ENCODE measurements at regions not wholly inside any gene's neighbourhood (a gene's known extent, or its start where the extent isn't known, plus 50 kb on each side); places are given as distances from the start of the nearest gene placed in this dataset.

GRCh38 chr9:78507037-78507436, 210.1 kb downstream of the PSAT1 start:
- DNase-seq (ENCODE audit: low spot score), result no peak
- no peak for TF ChIP-seq EZH2 (IDR thresholded peaks at IDR 0.05; ENCODE audit: borderline replicate concordance, low read depth, low read length, poor library complexity, severe bottlenecking)
- TF ChIP-seq, protein P1, sequence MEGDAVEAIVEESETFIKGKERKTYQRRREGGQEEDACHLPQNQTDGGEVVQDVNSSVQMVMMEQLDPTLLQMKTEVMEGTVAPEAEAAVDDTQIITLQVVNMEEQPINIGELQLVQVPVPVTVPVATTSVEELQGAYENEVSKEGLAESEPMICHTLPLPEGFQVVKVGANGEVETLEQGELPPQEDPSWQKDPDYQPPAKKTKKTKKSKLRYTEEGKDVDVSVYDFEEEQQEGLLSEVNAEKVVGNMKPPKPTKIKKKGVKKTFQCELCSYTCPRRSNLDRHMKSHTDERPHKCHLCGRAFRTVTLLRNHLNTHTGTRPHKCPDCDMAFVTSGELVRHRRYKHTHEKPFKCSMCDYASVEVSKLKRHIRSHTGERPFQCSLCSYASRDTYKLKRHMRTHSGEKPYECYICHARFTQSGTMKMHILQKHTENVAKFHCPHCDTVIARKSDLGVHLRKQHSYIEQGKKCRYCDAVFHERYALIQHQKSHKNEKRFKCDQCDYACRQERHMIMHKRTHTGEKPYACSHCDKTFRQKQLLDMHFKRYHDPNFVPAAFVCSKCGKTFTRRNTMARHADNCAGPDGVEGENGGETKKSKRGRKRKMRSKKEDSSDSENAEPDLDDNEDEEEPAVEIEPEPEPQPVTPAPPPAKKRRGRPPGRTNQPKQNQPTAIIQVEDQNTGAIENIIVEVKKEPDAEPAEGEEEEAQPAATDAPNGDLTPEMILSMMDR (conservative IDR thresholded peaks at IDR 0.05; ENCODE audit: low read depth, low read length), result no peak
- Histone ChIP-seq H3K4me3 (ENCODE audit: low read depth, low read length, poor library complexity, severe bottlenecking) (no peak overlapping the region), H3K36me3 (ENCODE audit: insufficient read depth, low read length, poor library complexity, severe bottlenecking) (no peaks in the 10 kb centered on the region), H3K27ac (ENCODE audit: low read depth, low read length, poor library complexity, severe bottlenecking) (no peak overlapping the region), H3K9me3 (ENCODE audit: low read depth, low read length, poor library complexity, severe bottlenecking) (no peaks in the 10 kb centered on the region), H3K4me1 (ENCODE audit: insufficient read depth, low read length, poor library complexity, severe bottlenecking) (no peaks in the 10 kb centered on the region), H3K27me3 (replicated peaks; ENCODE audit: insufficient read depth, low read depth, low read length, poor library complexity) (no peaks in the 10 kb centered on the region)
- intact Hi-C loops (cut with micrococcal nuclease; ENCODE audit: unreplicated experiment), result no loop called here
- CTCF ChIA-PET, result no interaction called here
- no TSS peak for BruUV-seq (replicated peaks)
- POLR2A ChIA-PET (ENCODE audit: low non-redundant PET), result no interaction called here

- Histone ChIP-seq H3K4me1 (ENCODE audit: insufficient read depth, low read length, poor library complexity, severe bottlenecking) (no peaks in the 10 kb centered on the region), H3K36me3 (ENCODE audit: insufficient read depth, low read length, poor library complexity, severe bottlenecking) (no peaks in the 10 kb centered on the region), H3K4me3 (ENCODE audit: low read depth, low read length, poor library complexity, severe bottlenecking) (no peak overlapping the region), H3K9me3 (ENCODE audit: low read depth, low read length, poor library complexity, severe bottlenecking) (no peaks in the 10 kb centered on the region), H3K27me3 (replicated peaks; ENCODE audit: insufficient read depth, low read depth, low read length, poor library complexity) (peaks cover 3% of the 10 kb centered on the region), H3K27ac (ENCODE audit: low read depth, low read length, poor library complexity, severe bottlenecking) (no peak overlapping the region)
- DNase-seq (ENCODE audit: low spot score), result no peak
- POLR2A ChIA-PET (ENCODE audit: low non-redundant PET), result no interaction called here
- intact Hi-C loops (cut with micrococcal nuclease; ENCODE audit: unreplicated experiment), result no loop called here
- CTCF ChIA-PET, result no interaction called here
- no peak for TF ChIP-seq EZH2 (IDR thresholded peaks at IDR 0.05; ENCODE audit: borderline replicate concordance, low read depth, low read length, poor library complexity, severe bottlenecking)
- TF ChIP-seq, protein P1 (conservative IDR thresholded peaks at IDR 0.05; ENCODE audit: low read depth, low read length), result no peak
- no TSS peak for BruUV-seq (replicated peaks)
These were observed 213.1 kb downstream of the PSAT1 start for GRCh38 chr9:78510035-78510434.

DNA sequence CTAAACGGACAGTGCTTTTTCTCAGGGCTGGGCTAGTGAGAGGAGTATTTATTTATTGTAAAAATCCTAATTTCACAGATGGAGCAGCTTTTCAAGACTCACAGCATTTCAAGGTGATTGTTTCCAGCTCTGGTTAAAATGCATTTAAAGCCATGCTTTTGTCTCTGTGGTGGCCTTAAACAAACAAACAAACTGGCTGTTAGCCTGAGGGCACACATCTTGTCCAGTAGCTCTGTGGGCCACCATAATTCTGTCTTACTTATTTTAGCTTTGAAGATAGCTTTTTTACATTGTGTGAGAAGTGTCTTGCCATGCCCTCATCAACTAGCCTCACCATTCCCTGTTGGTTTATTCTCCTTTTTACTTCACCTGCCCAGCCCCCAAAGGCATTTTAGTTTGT, 218.2 kb downstream of the PSAT1 start:
- intact Hi-C loops (cut with micrococcal nuclease; ENCODE audit: unreplicated experiment), result no loop called here
- Histone ChIP-seq H3K4me3 (ENCODE audit: low read depth, low read length, poor library complexity, severe bottlenecking) (no peak overlapping the region), H3K9me3 (ENCODE audit: low read depth, low read length, poor library complexity, severe bottlenecking) (no peaks in the 10 kb centered on the region), H3K4me1 (ENCODE audit: insufficient read depth, low read length, poor library complexity, severe bottlenecking) (no peaks in the 10 kb centered on the region), H3K27me3 (replicated peaks; ENCODE audit: insufficient read depth, low read depth, low read length, poor library complexity) (peaks cover 3% of the 10 kb centered on the region), H3K36me3 (ENCODE audit: insufficient read depth, low read length, poor library complexity, severe bottlenecking) (no peaks in the 10 kb centered on the region), H3K27ac (ENCODE audit: low read depth, low read length, poor library complexity, severe bottlenecking) (no peak overlapping the region)
- ChIA-PET CTCF (no interaction called here), POLR2A (ENCODE audit: low non-redundant PET) (no interaction called here)
- no TSS peak for BruUV-seq (replicated peaks)
- no peak for TF ChIP-seq EZH2 (IDR thresholded peaks at IDR 0.05; ENCODE audit: borderline replicate concordance, low read depth, low read length, poor library complexity, severe bottlenecking)
- TF ChIP-seq, protein P1 (conservative IDR thresholded peaks at IDR 0.05; ENCODE audit: low read depth, low read length), result no peak
- no peak for DNase-seq (ENCODE audit: low spot score)

All from A673 (cell line).